ENCODE measurements at regions not wholly inside any gene's neighbourhood (a gene's known extent, or its start where the extent isn't known, plus 50 kb on each side); places are given as distances from the start of the nearest gene placed in this dataset.

GRCh38 chr5:51449026-51449425, 65.8 kb downstream of the ISL1 start:
- no peak for DNase-seq

DNA sequence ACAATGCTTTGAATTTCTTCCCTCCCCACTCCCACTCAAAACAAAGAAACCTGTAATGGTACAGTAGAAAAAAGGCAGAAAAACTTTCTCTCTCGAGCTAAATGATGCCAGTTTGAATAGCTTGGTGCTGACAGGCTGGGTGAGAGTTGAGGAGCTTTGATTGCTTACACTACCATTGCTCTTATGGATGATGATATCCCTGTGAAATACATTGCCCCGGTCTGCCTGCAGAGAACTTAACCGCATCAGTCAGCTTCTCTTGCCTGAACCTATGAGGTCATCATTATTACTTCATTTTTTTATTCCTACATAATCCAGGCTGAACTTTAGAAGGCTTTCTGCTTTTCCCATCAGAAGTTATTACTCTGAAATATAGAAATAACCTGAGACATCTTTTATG, 69.3 kb downstream of the ISL1 start:
- no peak for DNase-seq

DNA sequence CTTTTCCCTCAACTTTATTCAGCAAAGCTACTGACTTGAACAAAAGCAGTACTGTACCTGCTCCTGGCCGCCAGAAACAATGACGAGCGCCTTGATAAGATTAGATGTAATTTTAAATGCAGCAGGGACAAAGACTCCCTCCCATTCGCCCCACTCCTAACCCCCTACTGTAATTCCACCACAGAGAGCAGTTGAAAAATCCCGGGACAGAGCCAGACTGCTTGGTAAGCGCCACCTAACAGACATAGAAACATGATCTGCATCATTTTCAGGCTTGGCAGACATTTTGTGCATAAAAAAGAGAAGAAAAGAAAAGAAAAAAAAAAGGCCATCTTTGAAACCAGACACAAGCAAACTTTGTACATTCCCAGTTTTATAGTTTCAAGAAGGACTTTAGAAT, 81.9 kb downstream of the ISL1 start:
- DNase-seq = no peak

DNA sequence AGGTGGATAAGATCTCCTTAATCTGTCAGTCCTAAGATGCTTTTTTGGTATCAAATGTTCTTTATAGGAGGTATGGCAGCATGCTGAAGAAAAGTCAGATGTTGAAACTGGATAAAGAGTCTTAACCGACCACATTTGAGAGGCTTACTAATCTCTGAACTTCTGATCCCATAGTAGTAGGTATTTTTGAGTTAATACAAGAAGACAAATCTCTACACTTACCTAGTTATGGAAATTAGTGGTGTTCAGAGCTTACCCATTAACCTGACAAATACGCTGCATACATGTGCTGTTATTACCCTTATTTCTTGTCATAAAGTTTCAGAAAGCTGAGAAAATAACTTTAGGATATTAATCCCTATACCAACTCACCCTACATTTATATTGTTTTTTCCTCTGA, 83.0 kb downstream of the ISL1 start:
- DNase-seq = no peak

GRCh38 chr5:51468196-51468595, 84.9 kb downstream of the ISL1 start:
- no peak for DNase-seq

- DNase-seq = no peak
Measured at GRCh38 chr5:51471630-51472029, 88.4 kb downstream of the ISL1 start.

GRCh38 chr5:51472472-51472871, 89.2 kb downstream of the ISL1 start:
- DNase-seq = no peak

- no peak for DNase-seq
Measured at GRCh38 chr5:51475628-51476027, 92.4 kb downstream of the ISL1 start.

DNA sequence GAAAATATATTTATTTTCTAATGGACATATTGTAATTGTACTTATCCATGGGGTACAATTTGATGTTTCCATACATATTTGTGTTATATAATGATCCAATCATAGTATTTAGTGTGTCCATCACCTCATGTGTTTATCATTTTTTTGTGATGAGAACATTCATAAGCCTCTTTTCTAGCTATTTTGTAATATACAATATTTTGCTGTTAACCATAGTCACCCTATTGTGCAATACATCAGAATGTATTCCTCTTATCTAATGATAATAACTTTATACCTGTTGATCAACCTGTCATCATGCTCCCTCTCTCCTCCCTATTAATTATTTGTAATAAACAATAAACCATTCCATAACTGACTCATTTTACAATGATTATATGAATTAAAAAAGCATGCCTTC, 93.2 kb downstream of the ISL1 start:
- DNase-seq = no peak

DNA sequence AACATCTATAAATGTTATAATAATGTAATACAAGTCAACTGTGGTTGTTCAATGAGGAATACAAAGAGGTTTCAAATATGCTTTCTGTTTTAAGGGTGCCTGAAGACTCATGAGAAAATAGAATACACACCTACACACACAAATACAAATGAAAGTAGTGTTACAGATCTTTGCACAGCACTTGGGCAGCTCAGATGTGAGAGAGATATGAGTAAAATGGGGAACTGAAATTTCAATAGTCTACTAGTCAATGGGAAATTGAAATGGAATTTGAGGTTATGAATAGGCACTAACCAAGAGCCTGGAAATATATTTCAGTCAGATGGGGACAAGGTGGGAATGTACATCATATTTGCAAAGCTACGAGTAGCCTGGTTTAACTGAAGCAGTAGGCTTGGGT, 96.6 kb downstream of the ISL1 start:
- no peak for DNase-seq

GRCh38 chr5:51484326-51484725, 101.1 kb downstream of the ISL1 start:
- DNase-seq = no peak

GRCh38 chr5:51486158-51486557, 102.9 kb downstream of the ISL1 start:
- DNase-seq = no peak

- DNase-seq = no peak
Measured at GRCh38 chr5:51487952-51488351, 104.7 kb downstream of the ISL1 start.

- no peak for DNase-seq
Measured at GRCh38 chr5:51488803-51489642, 105.8 kb downstream of the ISL1 start.

GRCh38 chr5:51494821-51495220, 111.6 kb downstream of the ISL1 start:
- no peak for DNase-seq

DNA sequence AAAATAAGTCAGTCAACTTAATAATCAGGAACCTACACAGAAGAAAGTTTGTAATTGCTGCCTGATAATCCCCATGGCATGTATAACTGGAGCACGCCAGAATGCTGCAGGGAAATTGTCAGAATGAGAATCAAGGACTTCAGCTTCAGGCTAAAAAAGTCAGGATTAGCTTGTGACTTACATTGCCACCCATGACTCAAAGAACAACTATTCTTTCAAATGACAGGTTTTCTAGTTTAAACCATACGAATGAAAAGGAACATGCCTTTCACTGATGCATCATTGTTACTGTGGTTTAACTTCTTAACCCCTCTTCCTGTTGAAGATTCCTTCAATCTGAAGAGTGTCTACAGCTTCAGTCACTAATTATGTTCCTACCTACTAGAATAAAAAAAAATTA, 112.4 kb downstream of the ISL1 start:
- DNase-seq = no peak

- DNase-seq = no peak
Measured at GRCh38 chr5:51517838-51518237, 134.6 kb downstream of the ISL1 start.

GRCh38 chr5:51518607-51519006, 135.4 kb downstream of the ISL1 start:
- no peak for DNase-seq

DNA sequence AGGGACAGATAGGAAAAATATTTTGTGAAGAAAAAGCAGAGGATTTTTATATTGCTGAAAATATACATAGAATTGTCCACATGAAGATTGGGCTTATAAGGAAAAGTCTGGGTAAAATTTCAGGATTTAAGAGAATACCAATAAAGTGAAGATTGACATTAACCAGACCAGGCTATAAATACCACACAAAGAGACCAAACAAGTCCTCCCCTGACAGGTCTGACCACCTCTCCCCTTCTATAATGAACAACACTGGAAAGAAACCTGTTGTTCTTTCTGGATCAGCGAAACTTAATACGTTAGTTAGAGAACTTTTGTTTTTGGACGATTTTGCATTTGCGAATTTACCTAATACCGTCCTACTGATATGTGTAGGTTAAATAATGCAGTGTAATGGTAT, 138.3 kb downstream of the ISL1 start:
- DNase-seq = no peak

DNA sequence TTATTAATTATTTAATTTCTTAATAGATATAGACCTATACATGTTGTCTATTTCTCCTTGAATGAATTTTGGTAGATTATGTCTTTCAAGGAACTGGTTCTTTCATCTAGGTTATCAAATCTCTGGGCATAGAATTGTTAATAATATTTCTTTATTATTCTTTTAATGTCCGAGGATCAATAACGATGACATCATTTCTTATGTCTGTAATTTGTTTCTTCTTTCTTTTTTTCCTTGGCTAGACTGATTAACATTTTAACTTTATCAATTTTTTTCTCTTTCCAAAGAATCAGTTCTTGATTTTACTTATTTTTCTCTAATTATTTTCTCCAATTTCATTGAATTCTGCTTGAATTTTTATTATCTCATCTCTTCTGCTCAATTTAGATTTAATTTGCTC, 156.0 kb downstream of the ISL1 start:
- no peak for DNase-seq

- DNase-seq = peak; percentile 4
Measured at GRCh38 chr5:51544031-51544785, 161.0 kb downstream of the ISL1 start.

- no peak for DNase-seq
Measured at GRCh38 chr5:51556833-51557232, 173.6 kb downstream of the ISL1 start.

DNA sequence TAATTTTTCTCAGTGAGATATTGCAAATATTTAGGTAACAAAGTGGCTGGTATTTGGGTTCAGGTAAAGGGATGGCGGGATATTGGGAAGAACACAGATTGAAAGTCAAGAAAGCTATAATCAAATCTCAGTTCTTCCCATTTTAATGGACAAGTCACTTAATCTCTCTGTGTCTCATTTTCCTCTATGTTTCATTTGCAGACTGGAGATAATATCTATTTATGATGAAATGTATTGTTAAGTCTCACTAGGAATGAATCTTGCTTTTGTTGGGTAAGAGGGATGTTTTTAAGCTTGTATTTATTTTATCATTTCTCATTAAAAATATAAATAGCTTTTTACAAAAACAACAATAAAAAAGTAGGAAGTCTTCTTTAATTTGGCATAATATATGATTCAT, 175.4 kb downstream of the ISL1 start:
- no peak for DNase-seq

- no peak for DNase-seq
Measured at GRCh38 chr5:51559339-51559738, 176.1 kb downstream of the ISL1 start.

Measured in COR-L47 (cell line).